ENCODE measurements at regions not wholly inside any gene's neighbourhood (a gene's known extent, or its start where the extent isn't known, plus 50 kb on each side); places are given as distances from the start of the nearest gene placed in this dataset.

- DNase-seq (no peak), ATAC-seq (no peak)
- Histone ChIP-seq H3K4me1 (no peaks in the 10 kb centered on the region), H3K27ac (no peak overlapping the region), H3K27me3 (peaks cover 0 to 22% (median 0%) of the 10 kb centered on the region in 9 donors), H3K4me3 (no peak overlapping the region), H3K36me3 (no peaks in the 10 kb centered on the region), H3K9me3 (peaks cover 0 to 10% (median 3%) of the 10 kb centered on the region in 12 donors)
- 77 to 87% (median 80%) methylated on average over 9 of the region's 9 CpGs for WGBS, 4 donors
- TF ChIP-seq POLR2A (IDR thresholded peaks at IDR 0.05) (no peak), CTCF (IDR thresholded peaks at IDR 0.05) (no peak)
- intact Hi-C loops (cut with DNase I): no loop called here
Measured at GRCh38 chr1:5585256-5585655, 407.0 kb downstream of the NPHP4 start.

GRCh38 chr1:5580926-5581325, 411.3 kb downstream of the NPHP4 start:
- ATAC-seq (no peak), DNase-seq (no peak)
- no peaks in the 10 kb centered on the region for H3K4me1 ChIP-seq
- no peak overlapping the region for H3K27ac ChIP-seq
- H3K4me3 ChIP-seq: no peak overlapping the region
- H3K36me3 ChIP-seq: no peaks in the 10 kb centered on the region
- TF ChIP-seq CTCF (IDR thresholded peaks at IDR 0.05) (no peak), POLR2A (IDR thresholded peaks at IDR 0.05) (no peak)
- intact Hi-C loops (cut with DNase I): no loop called here
- peaks cover 0 to 25% (median 0%) of the 10 kb centered on the region in 9 donors for H3K27me3 ChIP-seq
- 59 to 87% (median 82%) methylated on average over 5 of the region's 5 CpGs for WGBS, 4 donors
- H3K9me3 ChIP-seq: no peaks in the 10 kb centered on the region

- Histone ChIP-seq H3K27me3 (peaks cover 0 to 18% (median 0%) of the 10 kb centered on the region in 9 donors), H3K27ac (no peak overlapping the region), H3K36me3 (no peaks in the 10 kb centered on the region), H3K4me1 (no peaks in the 10 kb centered on the region), H3K9me3 (no peaks in the 10 kb centered on the region), H3K4me3 (no peak overlapping the region)
- ATAC-seq (no peak), DNase-seq (no peak)
- WGBS, 4 donors: 73 to 98% (median 82%) methylated on average over 3 to 4 of the region's 4 CpGs
- intact Hi-C loops (cut with DNase I): no loop called here
- TF ChIP-seq POLR2A (IDR thresholded peaks at IDR 0.05) (no peak), CTCF (IDR thresholded peaks at IDR 0.05) (no peak)
Measured at GRCh38 chr1:5579966-5580365, 412.3 kb downstream of the NPHP4 start.

- Histone ChIP-seq H3K4me3 (no peak overlapping the region), H3K9me3 (no peaks in the 10 kb centered on the region), H3K27me3 (peaks cover 0 to 18% (median 0%) of the 10 kb centered on the region in 9 donors), H3K27ac (no peak overlapping the region), H3K36me3 (no peaks in the 10 kb centered on the region), H3K4me1 (no peaks in the 10 kb centered on the region)
- 74 to 75% (median 74%) methylated on average over 8 of the region's 8 CpGs for WGBS, 4 donors
- intact Hi-C loops (cut with DNase I): loop anchor here in 1 of 10 donors (1.0 kb wide), 1 partner anchor 23 kb away; no protein-coding TSS in a partner anchor
- ATAC-seq: no peak
- no peak for TF ChIP-seq POLR2A (IDR thresholded peaks at IDR 0.05)
- TF ChIP-seq CTCF (IDR thresholded peaks at IDR 0.05): no peak
- DNase-seq: no peak
Measured at GRCh38 chr1:5578690-5579089, 413.5 kb downstream of the NPHP4 start.

Measured in heart left ventricle (tissue), 16 donors.